AG10803 (cell line): ENCODE measurements at regions not wholly inside any gene's neighbourhood (a gene's known extent, or its start where the extent isn't known, plus 50 kb on each side); places are given as distances from the start of the nearest gene placed in this dataset.
A peak's percentile ranks its signal among the peaks of the same experiment; 100 is the strongest.

Experiments used
- DNase-seq: peaks from one replicate; pipeline ENCODE4 v3.0.0; 2010; ENCODE audit warnings: low read depth
- H3K4me3 ChIP-seq: 2 replicates; pipeline ENCODE4 v1.5.1; 2011; ENCODE audit warnings: mild to moderate bottlenecking, low read length, control low read depth
- CTCF ChIP-seq: conservative IDR thresholded peaks from 2 replicates; pipeline ENCODE4 v1.5.1; 2011; ENCODE audit warnings: mild to moderate bottlenecking, low read length, control low read depth, inconsistent platforms

GRCh38 chrX:138938003-138938402, 226.5 kb upstream of the FGF13 start:
- no peak for DNase-seq
- H3K4me3 ChIP-seq = no peak overlapping the region
- TF ChIP-seq CTCF = no peak

- no peak for TF ChIP-seq CTCF
- no peak overlapping the region for H3K4me3 ChIP-seq
- no peak for DNase-seq
Observed at GRCh38 chrX:138931212-138931611, 219.7 kb upstream of the FGF13 start.

- no peak for DNase-seq
- H3K4me3 ChIP-seq = no peak overlapping the region
- TF ChIP-seq CTCF = no peak
Observed at GRCh38 chrX:138930583-138930945, 219.0 kb upstream of the FGF13 start.

- no peak for TF ChIP-seq CTCF
- no peak overlapping the region for H3K4me3 ChIP-seq
- no peak for DNase-seq
Observed at GRCh38 chrX:138929926-138930582, 218.5 kb upstream of the FGF13 start.

- no peak overlapping the region for H3K4me3 ChIP-seq
- no peak for TF ChIP-seq CTCF
- DNase-seq = no peak
Observed at GRCh38 chrX:138928737-138929459, 217.4 kb upstream of the FGF13 start.

GRCh38 chrX:138925330-138925729, 213.8 kb upstream of the FGF13 start:
- no peak for TF ChIP-seq CTCF
- peak; percentile 93 for DNase-seq

GRCh38 chrX:138923805-138924204, 212.3 kb upstream of the FGF13 start:
- H3K4me3 ChIP-seq = no peak overlapping the region
- no peak for TF ChIP-seq CTCF
- DNase-seq = peak; percentile 30

More at GRCh38 chrX:138925330-138925729, 213.8 kb upstream of the FGF13 start:
- H3K4me3 ChIP-seq = no peak overlapping the region
